ENCODE measurements at regions not wholly inside any gene's neighbourhood (a gene's known extent, or its start where the extent isn't known, plus 50 kb on each side); places are given as distances from the start of the nearest gene placed in this dataset.

DNA sequence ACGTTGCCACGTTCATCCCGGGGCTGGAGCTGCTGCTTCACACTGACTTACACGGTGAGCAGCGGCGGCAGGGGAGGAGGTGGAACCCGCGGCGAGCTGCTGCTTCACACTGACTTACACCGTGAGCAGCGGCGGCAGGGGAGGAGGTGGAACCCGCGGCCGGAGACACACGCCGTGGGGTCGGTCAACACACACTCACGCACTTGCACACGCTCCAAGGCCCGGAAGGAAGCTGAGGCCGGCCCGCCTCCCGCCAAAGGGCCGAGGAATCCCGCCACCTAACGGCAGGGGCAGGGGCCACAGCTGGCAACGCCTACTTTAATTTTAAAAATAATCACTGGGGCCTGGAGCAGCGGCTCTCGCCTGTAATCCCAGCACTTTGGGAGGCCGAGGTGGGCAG is 94.4 kb upstream of the FOXC1 start:
- Histone ChIP-seq H3K9me3 (ENCODE audit: control insufficient read depth in 1 of 2, insufficient read depth in 1 of 2, low read length in 2 of 2) (peaks cover 0 to 13% of the 10 kb centered on the region in 2 experiments), H3K36me3 (ENCODE audit: insufficient read depth, low read length) (no peaks in the 10 kb centered on the region), H3K27ac (ENCODE audit: low read depth in 1 of 2, low read length in 2 of 2) (no peak overlapping the region), H3K4me3 (ENCODE audit: low read length) (no peak overlapping the region), H3K4me1 (ENCODE audit: insufficient read depth, low read length) (no peaks in the 10 kb centered on the region), H3K27me3 (ENCODE audit: control insufficient read depth in 1 of 2, insufficient read depth in 2 of 2, low read length in 2 of 2) (peaks cover 0 to 2% of the 10 kb centered on the region in 2 experiments)
- Mint-ChIP-seq H3K27ac (no peak overlapping the region), H3K4me3 (no peak overlapping the region), H3K9me3 (peaks cover 2% of the 10 kb centered on the region), H3K36me3 (ENCODE audit: low read depth) (no peaks in the 10 kb centered on the region), H3K27me3 (peaks cover 11% of the 10 kb centered on the region), H3K4me1 (ENCODE audit: low read depth) (no peaks in the 10 kb centered on the region)
- intact Hi-C loops (cut with DNase I, micrococcal nuclease), result no loop called here
- POLR2A ChIA-PET, result no interaction called here
- no peak for TF ChIP-seq CTCF (IDR thresholded peaks at IDR 0.05)
- DNase-seq (no peak), ATAC-seq (ENCODE audit: poor library complexity) (no peak)
- CTCF ChIA-PET, result interaction anchor here (1.5 kb wide), 1 partner anchor 8 kb away, joined by 3 read pairs; no protein-coding TSS in a partner anchor

- peaks cover 0 to 13% of the 10 kb centered on the region in 2 experiments for H3K9me3 ChIP-seq (ENCODE audit: control insufficient read depth in 1 of 2, insufficient read depth in 1 of 2, low read length in 2 of 2)
- Mint-ChIP-seq H3K27ac (no peak overlapping the region), H3K27me3 (peaks cover 11% of the 10 kb centered on the region), H3K9me3 (peaks cover 2% of the 10 kb centered on the region), H3K36me3 (ENCODE audit: low read depth) (no peaks in the 10 kb centered on the region), H3K4me1 (ENCODE audit: low read depth) (no peaks in the 10 kb centered on the region), H3K4me3 (no peak overlapping the region)
- ChIA-PET CTCF (no interaction called here), POLR2A (no interaction called here)
- DNase-seq (no peak), ATAC-seq (ENCODE audit: poor library complexity) (no peak)
- intact Hi-C loops (cut with DNase I, micrococcal nuclease), result no loop called here
- H3K4me3 ChIP-seq (ENCODE audit: low read length), result no peak overlapping the region
- H3K36me3 ChIP-seq (ENCODE audit: insufficient read depth, low read length), result no peaks in the 10 kb centered on the region
- H3K27ac ChIP-seq (ENCODE audit: low read depth in 1 of 2, low read length in 2 of 2), result no peak overlapping the region
- no peaks in the 10 kb centered on the region for H3K4me1 ChIP-seq (ENCODE audit: insufficient read depth, low read length)
- no peak for TF ChIP-seq CTCF (IDR thresholded peaks at IDR 0.05)
- H3K27me3 ChIP-seq (ENCODE audit: control insufficient read depth in 1 of 2, insufficient read depth in 2 of 2, low read length in 2 of 2), result no peaks in the 10 kb centered on the region
Observed at GRCh38 chr6:1515781-1516180, 93.9 kb upstream of the FOXC1 start.

DNA sequence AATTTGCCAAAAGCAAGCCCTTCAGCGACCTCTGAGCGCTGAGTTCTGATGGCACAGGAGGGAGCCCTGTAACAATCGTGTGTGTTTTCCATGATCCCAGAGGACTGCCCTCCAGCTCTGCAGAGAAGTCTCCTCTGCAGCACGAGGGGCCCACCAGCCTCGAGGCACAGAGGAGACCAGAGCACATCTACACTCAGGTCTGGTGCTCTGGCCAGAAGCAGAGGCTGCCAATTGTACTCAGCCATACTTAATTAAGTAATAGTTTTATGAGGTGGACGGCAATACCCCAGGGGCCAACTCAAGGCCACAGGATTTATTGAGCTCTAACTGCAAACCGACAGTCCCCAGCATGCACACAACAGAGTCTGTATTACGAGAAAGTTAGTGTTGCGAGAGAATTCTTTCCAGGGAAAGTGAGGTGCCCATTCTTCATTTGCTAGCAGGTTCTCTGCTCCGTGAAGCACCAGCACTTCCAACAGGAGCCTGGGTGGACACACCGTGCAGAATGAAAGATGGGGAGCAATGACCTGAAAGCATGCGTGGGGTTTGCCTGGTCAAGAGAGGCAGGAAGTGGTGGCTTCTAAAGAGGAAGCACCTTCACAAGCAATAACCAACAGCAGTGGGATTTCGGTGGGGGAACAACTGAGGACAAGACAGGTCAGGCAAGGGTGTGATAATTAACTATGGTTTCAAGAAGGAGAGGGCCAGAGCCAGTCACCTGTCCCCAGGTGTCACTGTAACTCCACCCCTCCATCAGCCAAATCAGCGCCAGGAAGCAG is 92.8 kb upstream of the FOXC1 start:
- no peak for DNase-seq
- H3K27me3 ChIP-seq (ENCODE audit: control insufficient read depth in 1 of 2, insufficient read depth in 2 of 2, low read length in 2 of 2), result no peaks in the 10 kb centered on the region
- POLR2A ChIA-PET, result no interaction called here
- intact Hi-C loops (cut with DNase I, micrococcal nuclease), result no loop called here
- no peaks in the 10 kb centered on the region for H3K4me1 Mint-ChIP-seq (ENCODE audit: low read depth)
- H3K4me1 ChIP-seq (ENCODE audit: insufficient read depth, low read length), result no peaks in the 10 kb centered on the region
- no peak overlapping the region for H3K27ac ChIP-seq (ENCODE audit: low read depth in 1 of 2, low read length in 2 of 2)
- H3K9me3 Mint-ChIP-seq, result peaks cover 2% of the 10 kb centered on the region
- peaks cover 11% of the 10 kb centered on the region for H3K27me3 Mint-ChIP-seq
- no peak overlapping the region for H3K27ac Mint-ChIP-seq
- no peak overlapping the region for H3K4me3 Mint-ChIP-seq
- CTCF ChIA-PET, result no interaction called here
- H3K36me3 Mint-ChIP-seq (ENCODE audit: low read depth), result no peaks in the 10 kb centered on the region
- no peak overlapping the region for H3K4me3 ChIP-seq (ENCODE audit: low read length)
- peaks cover 0 to 13% of the 10 kb centered on the region in 2 experiments for H3K9me3 ChIP-seq (ENCODE audit: control insufficient read depth in 1 of 2, insufficient read depth in 1 of 2, low read length in 2 of 2)
- TF ChIP-seq CTCF (IDR thresholded peaks at IDR 0.05), result no peak
- H3K36me3 ChIP-seq (ENCODE audit: insufficient read depth, low read length), result no peaks in the 10 kb centered on the region
- ATAC-seq (ENCODE audit: poor library complexity), result no peak

All from CD4-positive, alpha-beta T cell (primary cell).